ENCODE measurements at regions not wholly inside any gene's neighbourhood (a gene's known extent, or its start where the extent isn't known, plus 50 kb on each side); places are given as distances from the start of the nearest gene placed in this dataset.

GRCh38 chr4:141403782-141404181 is 183.1 kb downstream of the ZNF330 start:
- DNase-seq (ENCODE audit: low read depth): no peak

DNA sequence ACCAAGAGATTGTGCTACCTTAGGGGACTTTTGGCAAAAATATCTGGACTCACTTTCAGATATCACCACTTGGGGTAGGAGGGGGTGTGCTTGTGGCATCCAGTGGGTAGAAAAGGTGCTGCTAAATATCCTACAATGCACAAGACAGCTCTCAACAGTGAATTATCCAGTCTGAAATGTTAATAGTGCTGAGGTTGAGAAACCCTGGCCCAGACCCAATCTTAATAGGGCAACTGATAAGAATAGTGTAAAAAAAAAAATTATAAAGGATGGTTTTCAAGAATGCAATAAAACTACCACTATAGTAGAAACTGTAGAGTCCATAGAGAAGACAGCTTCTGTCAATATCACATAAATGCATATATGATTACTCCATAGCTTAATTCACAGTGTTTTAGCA is 185.5 kb downstream of the ZNF330 start:
- DNase-seq (ENCODE audit: low read depth): no peak

GRCh38 chr4:141409556-141409955 is 188.9 kb downstream of the ZNF330 start:
- no peak for DNase-seq (ENCODE audit: low read depth)

GRCh38 chr4:141410839-141411238 is 190.1 kb downstream of the ZNF330 start:
- DNase-seq (ENCODE audit: low read depth): no peak

DNA sequence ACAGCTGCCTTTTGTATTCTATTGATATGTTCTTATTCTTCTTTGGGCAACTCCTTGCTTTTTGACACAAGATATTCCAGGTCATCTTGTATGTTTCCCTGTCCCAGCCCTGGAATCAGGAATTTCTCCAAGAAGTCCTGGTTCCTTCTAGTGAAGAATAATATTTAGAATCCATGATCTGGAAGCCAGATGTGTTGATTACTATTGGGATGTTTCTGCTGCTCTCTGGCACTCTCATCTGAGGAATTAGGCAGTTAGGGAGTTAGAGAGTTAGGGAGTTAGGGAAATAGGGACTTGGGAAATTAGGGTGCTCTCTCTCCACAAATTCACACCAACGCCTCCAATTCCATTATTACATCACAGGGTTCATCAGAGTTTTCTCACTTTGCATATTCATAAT is 191.2 kb downstream of the ZNF330 start:
- no peak for DNase-seq (ENCODE audit: low read depth)

GRCh38 chr4:141413366-141413765 is 192.7 kb downstream of the ZNF330 start:
- DNase-seq (ENCODE audit: low read depth): no peak

DNA sequence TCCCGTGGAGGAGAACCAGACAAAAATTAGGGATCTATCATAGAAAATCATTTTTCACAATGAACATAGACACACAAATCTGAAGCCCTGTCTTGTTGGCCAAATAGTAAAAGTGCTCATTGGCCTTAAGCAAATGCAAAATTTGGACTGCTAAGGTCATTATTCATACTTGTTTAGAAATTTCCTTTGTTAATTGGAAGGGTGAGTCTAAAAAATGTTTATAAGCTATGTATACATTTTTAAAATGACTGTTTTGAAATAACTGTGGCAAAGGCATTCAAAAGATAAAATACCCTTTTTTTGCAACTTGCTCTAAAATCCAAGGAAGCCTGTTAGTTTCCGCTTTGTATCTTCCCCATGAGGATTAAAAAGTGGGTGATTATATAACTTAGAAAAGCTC is 195.0 kb downstream of the ZNF330 start:
- no peak for DNase-seq (ENCODE audit: low read depth)

DNA sequence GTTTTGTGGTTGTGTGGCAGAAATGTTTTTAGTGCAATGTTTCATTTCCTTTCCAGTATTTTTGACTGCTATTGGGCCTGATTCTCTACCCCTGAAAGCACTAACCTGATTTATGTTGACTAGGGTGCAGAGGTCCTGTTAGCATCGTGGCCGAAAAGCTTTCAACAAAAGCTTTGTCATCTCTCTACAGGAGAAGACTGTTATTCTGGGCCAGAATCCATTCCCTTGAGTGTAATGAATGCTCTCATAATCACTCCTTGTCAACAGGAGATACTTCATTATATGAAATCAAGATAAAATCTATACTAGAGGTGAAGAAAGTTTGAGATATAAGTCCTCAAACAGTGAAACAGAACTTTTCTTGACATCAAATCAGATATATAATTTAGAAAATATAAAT is 195.5 kb downstream of the ZNF330 start:
- DNase-seq (ENCODE audit: low read depth): no peak

- DNase-seq (ENCODE audit: low read depth): no peak
Measured at GRCh38 chr4:141416677-141417363, 196.1 kb downstream of the ZNF330 start.

- DNase-seq (ENCODE audit: low read depth): no peak
Measured at GRCh38 chr4:141417387-141417786, 196.7 kb downstream of the ZNF330 start.

DNA sequence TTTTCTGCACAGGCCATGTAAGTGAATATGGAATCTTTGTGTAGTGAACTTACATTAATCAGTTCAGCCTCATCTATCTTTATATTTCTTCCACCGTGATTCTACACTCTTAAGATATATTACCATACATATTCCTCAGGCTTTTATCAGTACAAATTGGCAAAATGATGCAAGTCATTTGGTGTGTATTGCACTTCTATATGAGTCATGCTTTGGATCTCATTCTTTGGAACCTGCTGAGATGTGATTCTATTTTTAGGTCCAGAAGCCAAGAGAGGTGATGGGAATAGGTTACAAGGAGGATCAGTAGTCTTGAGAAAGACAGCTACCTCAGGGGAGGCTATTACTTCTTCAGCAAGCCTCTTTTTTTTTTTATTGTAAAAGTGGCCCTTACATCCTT is 204.4 kb downstream of the ZNF330 start:
- no peak for DNase-seq (ENCODE audit: low read depth)

GRCh38 chr4:141427726-141428296 is 207.1 kb downstream of the ZNF330 start:
- no peak for DNase-seq (ENCODE audit: low read depth)

DNA sequence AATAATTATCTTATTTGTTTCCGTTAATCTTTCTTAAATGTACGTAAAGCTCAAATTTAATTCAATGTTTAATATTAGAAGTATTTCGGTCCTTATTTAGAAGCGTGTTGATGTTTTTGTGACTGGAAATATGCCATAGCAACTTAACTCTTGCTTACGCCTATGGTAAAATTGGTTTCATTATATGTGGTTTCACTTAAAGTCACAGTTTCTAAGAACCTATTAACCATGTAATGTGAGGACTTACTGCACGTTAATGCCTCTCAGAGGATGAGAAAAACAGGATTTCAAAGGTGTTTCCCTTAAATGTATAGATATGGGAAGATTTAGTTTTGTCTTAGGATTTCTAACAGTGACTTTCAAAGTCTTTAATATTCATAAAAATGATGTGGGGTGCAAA is 206.4 kb upstream of the IL15 start:
- no peak for DNase-seq (ENCODE audit: low read depth)

DNA sequence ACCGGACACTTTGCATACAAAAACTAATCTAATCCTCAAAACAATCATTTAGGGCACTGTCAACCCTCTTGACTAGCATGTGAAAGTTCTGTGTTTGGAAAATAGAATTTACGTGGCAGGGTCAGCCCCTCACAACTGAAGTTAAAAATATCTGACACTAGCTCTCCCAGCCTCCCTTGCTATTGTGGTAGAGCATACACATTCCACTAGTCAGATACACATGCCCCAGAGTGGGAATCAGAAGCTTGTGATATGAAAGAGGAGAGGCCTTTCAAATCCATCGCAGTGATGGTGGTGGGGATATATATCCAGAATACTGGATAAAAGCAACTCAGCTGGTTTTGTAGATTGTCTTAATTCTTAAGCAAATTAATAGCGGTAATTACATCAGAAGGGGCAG is 205.7 kb upstream of the IL15 start:
- DNase-seq (ENCODE audit: low read depth): no peak

- DNase-seq (ENCODE audit: low read depth): no peak
Measured at GRCh38 chr4:141432000-141432712, 204.2 kb upstream of the IL15 start.

GRCh38 chr4:141435446-141436225 is 200.7 kb upstream of the IL15 start:
- DNase-seq (ENCODE audit: low read depth): no peak

- no peak for DNase-seq (ENCODE audit: low read depth)
Measured at GRCh38 chr4:141439223-141439622, 197.2 kb upstream of the IL15 start.

GRCh38 chr4:141447761-141448160 is 188.6 kb upstream of the IL15 start:
- DNase-seq (ENCODE audit: low read depth): no peak

DNA sequence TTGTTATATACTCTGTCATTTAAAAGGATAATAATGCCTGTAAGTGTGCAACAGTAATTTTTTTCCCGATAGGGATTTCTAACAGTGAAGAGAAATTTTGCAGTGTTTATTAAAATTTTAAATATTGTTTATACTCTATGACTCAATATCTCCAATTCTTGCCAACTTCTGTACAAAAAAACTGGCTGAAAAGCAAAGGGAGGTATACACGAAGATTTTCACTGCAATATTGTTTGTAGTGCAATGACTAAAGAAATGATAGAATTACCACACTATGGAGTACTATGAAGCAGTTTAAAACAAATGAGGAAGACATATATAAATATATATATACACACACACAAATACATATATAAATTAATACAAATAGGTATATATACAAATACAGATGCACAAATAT is 187.9 kb upstream of the IL15 start:
- DNase-seq (ENCODE audit: low read depth): no peak

- no peak for DNase-seq (ENCODE audit: low read depth)
Measured at GRCh38 chr4:141449927-141450326, 186.5 kb upstream of the IL15 start.

- DNase-seq (ENCODE audit: low read depth): no peak
Measured at GRCh38 chr4:141455651-141456050, 180.7 kb upstream of the IL15 start.

- no peak for DNase-seq (ENCODE audit: low read depth)
Measured at GRCh38 chr4:141457653-141458052, 178.7 kb upstream of the IL15 start.

- DNase-seq (ENCODE audit: low read depth): no peak
Measured at GRCh38 chr4:141458501-141458900, 177.9 kb upstream of the IL15 start.
